ENCODE measurements at regions not wholly inside any gene's neighbourhood (a gene's known extent, or its start where the extent isn't known, plus 50 kb on each side); places are given as distances from the start of the nearest gene placed in this dataset.
"Not testable (repeated sequence)": the region's sequence is repeated elsewhere in the genome, so short reads cannot be mapped to it uniquely, and the experiment has no call there.

DNA sequence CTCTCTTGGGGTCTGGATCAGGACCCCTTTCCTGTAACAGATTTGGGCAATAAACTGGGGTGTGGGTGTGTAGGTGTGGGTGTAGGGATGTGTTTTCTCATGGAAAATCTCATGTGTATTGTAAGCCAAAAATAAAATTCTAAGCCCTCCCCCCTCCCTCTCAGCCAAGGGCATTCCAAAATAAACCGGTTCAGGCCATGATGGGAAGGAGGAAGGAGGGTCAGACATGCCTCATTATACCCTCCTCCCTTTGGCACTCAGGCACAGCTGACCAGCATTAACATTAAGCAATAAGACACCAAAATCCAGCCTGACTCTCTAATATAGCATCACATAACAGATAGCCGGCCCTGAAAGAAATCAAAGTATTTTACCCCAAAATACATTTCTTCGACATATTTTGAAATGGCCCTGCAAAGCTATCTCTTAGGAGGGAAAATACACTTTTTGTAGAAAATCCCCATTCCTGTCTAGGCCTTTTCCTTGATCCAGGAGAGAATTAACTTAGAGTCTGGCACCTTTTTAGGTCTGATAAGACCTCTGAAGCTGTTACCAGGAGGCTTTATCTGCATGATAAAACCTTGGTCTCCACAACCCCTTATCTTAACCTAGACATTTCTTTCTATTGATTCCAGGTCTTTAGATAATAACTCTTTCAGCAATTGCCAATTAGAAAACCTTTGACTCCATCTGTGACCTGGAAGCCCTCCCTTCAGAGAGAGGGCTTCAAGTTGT lies 128.7 kb upstream of the COL5A2 start:
- no peak for DNase-seq (ENCODE audit: low read depth in 3 of 3)

DNA sequence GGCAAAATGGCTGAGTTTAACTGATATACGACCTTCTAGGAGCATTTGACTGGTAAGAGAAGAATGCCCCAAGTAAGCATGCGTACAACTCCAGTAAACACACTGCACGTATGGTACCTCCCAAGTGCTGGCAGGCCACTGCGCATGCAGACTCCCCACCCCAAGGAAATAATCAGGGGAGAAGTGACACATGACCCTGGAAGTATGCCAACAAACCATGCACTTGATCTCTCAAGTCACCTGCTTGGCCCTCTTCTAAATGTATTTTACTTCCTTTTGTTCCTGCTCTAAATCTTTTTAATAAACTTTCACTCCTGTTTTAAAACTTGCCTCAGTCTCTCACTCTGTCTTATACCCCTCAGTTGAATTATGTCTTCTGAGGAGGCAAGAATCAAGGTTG lies 129.8 kb upstream of the COL5A2 start:
- no peak for DNase-seq (ENCODE audit: low read depth in 3 of 3)

DNA sequence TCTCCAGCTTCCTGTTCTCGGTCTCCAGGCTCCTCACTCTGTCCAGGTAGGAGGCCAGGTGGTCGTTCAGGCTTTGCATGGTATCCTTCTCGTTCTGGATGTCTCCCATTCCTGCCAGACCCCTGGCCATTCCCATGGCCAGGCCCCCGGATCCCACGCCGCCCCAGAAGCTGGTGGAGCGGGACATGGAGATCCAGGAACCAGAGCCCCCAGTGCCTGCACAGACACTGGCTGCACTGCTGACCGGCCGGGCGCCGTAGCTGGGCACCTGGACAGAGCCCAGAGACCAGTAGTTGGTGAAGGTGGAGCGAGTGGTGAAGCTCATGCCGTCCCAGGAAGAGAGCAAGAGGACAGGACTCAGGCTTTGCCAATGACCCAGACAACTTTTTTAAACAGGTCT lies 129.1 kb upstream of the WDR75 start:
- no peak for DNase-seq (ENCODE audit: low read depth in 3 of 3)

DNA sequence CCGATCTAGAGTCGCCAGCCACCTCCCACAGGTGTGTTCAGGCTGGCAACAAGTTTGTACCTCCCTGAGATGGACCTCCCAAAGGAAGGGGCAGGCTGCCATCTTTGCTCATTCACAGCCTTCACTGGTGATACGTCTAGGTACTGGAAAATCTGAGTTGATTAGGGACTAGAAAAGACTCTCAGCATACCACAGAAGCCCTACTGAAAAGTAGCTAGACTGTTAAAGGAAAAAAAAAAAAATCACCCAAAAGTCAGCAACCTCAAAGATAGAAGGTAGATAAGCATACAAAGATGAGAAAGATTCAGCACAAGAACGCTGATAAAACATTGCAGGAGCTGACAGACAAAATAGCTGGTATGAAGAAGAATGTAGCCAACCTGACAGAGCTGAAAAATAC lies 128.6 kb upstream of the WDR75 start:
- DNase-seq (ENCODE audit: low read depth in 3 of 3) = no peak

DNA sequence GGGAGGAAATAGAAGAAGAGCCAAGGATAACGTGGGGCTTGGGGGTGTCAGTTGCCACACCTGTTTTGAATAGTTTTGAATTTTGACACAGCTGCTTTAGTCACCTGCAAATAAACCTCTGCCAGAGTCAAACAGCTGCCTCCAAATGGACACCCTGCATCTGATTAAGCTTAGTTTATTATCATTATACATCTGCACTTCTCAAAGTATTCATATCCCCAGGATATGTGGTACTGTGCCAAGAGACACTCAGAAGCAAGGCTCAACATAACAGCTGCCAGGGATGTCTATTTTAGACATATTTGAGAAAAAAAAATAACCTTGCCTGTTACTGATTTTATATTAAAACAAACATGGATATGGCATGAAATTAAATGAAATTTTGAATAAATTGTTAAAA lies 122.5 kb upstream of the WDR75 start:
- no peak for DNase-seq (ENCODE audit: low read depth in 3 of 3)

DNA sequence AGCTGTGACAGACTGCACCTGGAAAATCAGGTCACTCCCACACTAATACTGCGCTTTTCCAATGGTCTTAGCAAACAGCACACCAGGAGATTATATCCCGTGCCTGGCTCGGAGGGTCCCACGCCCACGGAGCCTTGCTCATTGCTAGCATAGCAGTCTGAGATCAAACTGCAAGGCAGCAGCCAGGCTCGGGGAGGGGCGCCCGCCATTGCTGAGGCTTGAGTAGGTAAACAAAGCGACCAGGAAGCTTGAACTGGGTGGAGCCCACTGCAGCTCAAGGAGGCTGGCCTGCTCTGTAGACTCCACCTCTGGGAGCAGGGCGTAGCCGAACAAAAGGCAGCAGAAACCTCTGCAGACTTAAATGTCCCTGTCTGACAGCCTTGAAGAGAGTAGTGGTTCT lies 121.8 kb upstream of the WDR75 start:
- not testable (repeated sequence) for DNase-seq (ENCODE audit: low read depth in 3 of 3)

DNA sequence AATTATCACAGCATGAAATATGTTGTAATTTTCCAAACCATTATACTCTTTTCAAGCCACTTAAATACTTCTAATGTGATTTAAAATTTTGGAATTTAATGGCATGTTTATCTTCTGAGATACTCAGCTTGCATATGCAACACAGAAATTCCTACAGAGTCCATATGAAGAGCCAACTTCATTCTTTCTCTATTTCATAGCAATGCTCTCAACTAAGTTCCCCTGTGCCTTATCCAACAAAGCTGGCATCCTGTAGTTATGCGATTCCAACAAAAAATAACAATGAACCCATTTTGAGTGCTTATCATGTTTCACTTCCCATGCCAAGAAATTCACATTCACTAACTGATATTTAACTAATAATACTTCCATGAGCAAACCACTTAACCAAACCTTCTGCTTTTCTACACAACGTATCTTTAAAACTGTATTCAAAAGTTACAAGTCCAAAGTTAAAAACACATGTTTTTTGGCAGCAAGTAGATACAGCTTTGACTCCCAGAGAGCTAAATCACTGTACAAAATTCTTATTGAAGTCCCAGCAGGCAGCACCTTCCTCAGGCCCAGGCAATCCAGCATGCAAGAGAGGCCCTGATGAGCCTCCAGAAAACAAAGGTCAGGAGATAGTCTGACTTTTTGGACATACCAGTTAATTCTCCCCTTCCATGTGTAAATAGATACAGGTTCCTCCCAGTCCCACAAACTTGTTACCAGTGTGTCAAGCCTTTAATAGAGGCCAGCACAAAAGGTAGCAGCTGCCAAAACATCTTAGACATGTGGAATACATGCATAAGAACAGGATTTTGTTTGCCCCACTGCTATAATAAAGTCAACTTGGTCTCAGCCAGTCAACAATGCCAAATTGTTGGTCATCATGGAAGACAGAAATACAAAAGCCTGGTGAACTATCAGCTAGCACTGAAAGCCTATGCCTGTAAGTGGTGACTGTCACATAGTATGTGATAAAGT lies 113.1 kb upstream of the WDR75 start:
- no peak for DNase-seq (ENCODE audit: low read depth in 3 of 3)

DNA sequence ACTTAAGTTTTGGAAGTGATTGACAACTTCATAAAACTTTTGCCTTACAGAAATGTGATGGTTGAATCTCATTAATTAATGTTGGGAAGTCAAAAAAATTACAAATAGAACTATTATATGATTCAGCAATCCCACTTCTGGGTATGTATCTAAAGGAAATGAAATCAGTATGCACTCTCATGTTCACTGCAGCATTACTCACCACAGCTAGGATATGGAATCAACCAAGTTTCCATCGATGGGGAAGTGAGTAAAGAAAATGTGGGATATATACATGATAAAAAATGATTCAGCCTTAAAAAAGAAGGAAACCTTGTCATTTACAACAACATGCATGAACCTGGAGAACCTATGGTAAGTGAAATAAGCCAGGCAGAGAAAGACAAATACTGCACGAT lies 112.4 kb upstream of the WDR75 start:
- DNase-seq (ENCODE audit: low read depth in 3 of 3) = no peak

DNA sequence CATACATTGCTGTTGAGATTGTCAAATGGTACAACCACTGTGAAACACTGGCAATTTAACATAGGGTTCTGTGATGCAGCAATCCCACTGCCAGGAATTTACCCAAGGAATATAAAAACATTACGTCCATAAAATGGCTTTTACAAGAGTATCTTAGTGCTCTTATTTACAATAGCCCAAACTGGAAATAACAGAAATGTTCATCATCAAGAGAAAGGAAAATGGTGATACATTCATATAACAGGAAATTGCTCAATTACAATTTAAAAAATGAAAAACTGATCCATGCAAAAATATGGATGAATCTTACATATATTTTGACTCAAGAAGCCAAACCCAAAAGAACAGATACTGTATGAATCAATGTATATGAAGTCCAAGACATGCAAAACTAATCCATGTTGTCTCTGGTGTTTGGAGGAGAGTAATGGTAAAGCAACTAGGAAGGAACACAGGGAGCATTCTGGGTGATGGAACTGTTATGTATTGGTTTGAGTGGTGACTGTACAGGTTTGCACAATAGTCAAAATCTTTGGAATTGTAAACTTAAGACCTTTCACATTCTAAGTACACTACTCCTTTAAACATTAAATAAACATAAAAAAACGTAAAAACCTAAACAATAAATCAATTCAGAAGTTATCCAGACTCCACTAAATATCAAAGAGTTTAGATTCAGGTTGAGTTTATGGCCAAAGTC lies 104.8 kb upstream of the WDR75 start:
- no peak for DNase-seq (ENCODE audit: low read depth in 3 of 3)

DNA sequence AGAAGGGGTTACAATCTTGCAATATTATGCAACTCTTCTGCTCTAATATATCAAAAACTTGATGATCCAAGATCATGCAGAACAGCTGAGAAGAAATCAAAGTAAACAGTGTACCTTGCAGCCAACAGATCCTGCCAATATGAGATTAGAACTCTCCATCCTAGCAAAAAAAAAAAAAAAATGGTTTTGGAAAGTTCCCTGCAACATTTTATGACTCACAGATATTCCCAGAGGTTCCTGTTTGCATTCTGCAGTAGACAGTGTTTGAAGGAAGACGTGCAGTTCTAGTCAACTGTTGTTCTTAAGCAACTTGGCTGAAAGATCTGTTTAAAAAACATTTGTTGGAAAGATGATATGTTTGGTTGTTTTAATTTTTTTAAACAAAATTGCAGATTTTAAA lies 103.6 kb upstream of the WDR75 start:
- no peak for DNase-seq (ENCODE audit: low read depth in 3 of 3)

DNA sequence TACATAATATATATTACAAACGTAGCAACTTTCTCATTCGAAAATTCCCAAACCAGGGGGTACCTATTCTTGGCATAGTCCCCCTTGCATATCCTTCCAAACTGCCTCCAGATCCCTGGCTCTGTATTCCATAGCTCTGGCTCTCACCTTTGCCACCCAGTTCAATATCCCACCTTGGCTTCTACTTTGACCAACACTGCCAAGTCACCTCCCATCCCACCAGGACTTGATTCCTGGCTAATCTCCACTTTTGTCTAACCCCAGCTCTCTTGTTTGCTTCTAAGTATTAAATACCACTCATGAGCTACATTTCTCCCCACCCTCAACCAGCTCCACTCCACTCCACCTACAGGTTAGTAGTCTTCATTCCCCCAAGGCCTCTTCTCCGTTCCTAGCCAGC lies 103.2 kb upstream of the WDR75 start:
- DNase-seq (ENCODE audit: low read depth in 3 of 3) = no peak

DNA sequence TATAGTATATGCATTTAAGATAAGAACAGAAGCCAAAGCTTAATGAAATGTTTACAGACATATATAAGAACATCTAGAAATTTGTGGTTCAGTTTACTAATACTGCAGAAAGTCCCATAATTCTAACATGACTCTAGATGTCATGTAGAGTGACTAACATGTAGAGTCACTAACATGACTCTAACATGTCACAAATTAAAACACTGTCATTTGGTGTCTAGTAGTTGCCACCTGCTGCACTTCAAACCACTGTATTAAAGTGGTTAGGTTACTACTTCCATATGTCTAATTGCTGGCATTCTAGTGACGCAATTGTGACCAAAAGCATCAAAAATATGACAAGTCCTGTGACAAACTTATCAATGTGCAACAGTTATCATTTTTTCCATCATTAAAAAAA lies 100.2 kb upstream of the WDR75 start:
- DNase-seq (ENCODE audit: low read depth in 3 of 3) = no peak

DNA sequence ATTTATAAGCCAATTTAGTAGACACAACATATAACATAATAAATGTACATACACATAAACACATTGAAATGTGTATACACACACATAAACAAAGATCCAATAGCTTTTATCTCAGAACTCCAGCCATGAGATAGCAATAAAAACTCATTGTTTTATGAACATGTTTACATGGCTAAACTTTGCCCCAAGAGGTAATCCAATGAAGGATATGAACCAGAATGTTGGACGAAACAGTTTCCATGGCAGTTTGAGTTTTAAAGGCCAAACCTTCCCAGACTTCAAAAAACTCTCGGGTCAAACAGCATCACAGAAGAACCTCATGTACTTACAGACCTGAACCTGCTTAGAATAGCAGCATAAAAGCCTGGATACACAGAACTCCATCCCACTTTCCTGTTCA lies 97.2 kb upstream of the WDR75 start:
- DNase-seq (ENCODE audit: low read depth in 3 of 3) = no peak

DNA sequence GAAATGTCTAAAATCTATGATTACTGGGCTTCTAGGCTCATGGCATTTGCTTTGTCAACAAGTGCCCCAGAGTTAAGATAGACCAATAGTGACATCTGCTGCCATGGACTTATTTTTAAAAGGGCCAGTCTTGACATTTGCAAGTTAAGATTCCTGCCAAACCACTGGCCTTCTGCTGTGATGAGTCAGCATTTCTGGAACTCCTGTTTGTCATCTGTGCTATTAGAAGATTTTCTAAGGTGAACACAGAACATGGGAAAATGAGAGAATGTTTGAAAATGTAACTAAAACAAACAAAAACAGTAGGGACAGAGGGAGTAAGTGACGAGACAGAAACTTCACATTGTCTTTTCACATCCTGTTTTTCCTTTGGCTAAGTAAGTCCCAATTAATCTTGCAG lies 93.7 kb upstream of the WDR75 start:
- no peak for DNase-seq (ENCODE audit: low read depth in 3 of 3)

DNA sequence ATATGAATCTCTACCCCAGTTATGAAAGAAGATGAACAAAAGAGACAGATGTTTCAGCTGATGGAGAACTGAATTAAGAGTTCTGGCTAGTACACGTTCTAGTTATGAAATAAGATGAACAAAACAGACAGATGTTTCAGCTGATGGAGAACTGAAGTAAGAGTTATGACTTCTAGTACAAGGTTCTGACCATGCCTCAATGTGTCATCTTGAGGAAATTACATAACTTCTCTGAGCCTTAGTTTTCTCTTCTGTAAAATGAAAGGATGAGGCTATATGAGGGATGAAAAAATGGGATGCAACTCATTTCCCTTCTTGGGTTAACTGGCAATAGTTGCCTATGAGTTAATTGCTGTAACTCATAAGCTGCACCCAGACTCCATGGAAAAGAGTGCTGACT lies 92.9 kb upstream of the WDR75 start:
- DNase-seq (ENCODE audit: low read depth in 3 of 3) = no peak

DNA sequence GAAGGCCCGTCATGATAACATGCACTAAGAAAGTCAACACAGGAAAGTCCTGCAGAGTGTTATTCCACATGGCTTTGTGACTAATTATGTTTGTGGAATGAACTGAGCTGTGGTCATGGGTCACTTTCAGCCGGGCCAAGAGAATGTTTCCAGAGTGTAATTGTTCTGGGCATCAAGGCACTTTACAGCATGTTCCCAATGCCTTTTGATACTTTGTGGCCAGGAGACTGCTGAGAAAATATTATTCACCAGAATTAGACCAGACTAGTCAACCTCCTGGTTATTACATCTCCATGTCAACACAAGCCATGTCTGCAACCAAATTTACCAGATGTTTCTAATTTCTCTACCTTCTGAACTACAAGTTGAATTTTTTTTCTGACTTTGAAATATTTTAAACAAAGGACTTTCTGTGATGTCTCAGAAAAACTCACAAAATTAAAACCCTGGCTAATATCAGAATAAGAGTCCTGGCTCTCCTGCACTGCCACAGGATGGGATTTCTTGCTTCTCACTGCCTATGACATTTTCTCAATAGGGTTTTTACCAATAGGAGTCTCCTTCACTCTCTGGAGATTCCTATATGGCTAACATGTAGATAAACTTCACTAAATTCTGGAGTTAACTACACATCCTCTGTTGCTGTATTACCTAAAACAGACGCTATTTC lies 90.6 kb upstream of the WDR75 start:
- DNase-seq (ENCODE audit: low read depth in 3 of 3) = no peak

DNA sequence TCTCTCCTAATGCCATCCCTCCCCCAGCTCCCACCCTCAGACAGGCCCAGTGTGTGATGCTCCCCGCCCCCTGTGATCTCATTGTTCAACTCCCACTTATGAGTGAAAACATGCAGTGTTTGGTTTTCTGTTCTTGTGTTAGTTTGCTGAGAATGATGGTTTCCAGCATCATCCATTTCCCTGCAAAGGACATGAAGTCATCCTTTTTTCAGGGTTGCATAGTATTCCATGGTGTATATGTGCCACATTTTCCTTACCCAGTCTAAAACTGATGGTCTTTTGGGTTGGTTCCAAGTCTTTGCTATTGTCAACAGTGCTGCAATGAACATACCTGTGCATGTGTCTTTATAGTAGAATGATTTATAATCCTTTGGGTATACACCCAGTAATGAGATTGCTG lies 89.3 kb upstream of the WDR75 start:
- not testable (repeated sequence) for DNase-seq (ENCODE audit: low read depth in 3 of 3)

DNA sequence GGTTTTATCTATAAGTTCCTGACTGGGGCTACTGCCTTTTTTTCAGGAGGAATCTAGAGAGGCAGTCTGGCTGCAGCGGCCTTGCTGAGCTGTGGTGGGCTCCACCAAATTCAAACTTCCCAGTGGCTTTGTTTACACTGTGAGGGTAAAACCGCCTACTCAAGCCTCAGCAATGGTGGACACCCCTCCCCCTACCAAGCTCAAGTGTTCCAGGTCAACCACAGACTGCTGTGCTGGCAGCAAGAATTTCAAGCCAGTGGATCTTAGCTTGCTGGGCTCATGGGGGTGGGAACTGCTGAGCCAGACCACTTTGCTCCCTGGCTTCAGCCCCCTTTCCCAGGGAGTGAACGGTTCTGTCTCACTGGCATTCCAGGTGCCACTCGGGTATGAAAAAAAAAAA lies 83.9 kb upstream of the WDR75 start:
- not testable (repeated sequence) for DNase-seq (ENCODE audit: low read depth in 3 of 3)

DNA sequence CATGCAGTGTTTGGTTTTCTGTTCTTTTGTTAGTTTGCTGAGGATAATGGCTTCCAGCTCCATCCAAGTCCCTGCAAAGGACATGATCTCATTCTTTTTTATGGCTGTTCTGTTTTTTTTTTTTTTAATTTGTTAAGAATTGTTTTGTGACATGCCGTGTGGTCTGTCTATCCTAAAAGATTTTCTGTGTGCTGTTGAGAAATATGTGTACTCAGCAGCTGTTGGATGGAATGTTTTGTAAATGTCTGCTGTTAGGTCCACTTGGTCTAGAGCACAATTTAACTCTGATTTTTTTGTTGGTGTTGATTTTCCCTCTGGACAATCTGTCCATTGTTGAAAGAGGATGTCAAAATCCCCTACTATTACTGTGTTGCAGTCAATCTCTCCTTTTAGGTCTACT lies 80.4 kb upstream of the WDR75 start:
- DNase-seq (ENCODE audit: low read depth in 3 of 3) = no peak

DNA sequence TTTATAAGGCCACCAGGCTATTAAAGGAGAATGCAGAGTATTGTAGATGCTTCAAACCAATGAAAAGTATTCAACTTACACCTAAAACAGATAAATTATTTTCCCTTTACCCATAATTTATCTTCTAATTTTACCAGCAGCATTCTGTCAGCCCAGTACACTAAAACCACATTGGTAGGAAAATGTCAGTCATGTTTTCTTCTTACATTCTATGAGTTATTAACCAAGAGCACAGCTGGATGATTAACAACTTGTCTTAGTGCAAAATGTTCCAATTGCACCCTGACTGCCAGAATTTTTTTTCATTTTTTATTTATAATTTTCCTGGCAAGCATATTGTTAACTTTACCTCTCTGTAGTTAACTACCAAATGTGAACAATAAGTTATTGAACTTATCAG lies 79.0 kb upstream of the WDR75 start:
- DNase-seq (ENCODE audit: low read depth in 3 of 3) = no peak

DNA sequence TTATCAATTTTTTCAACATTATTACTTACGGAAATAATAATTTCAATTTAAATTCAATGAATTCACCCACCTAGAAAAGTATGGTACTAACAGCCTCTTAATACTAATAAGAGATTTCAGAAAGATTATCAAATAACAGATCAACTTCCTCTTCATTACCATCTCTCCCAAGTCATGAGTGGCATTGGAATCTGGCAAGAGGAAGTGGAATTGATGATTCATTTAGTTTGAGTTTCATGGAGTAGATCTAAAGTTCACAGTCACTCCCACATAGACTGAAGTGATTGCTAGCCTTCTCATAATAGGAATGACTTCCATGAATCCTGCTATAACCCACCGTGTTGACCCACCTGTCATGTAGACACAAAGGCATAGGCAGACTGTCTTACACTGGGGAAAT lies 77.7 kb upstream of the WDR75 start:
- DNase-seq (ENCODE audit: low read depth in 3 of 3) = no peak

DNA sequence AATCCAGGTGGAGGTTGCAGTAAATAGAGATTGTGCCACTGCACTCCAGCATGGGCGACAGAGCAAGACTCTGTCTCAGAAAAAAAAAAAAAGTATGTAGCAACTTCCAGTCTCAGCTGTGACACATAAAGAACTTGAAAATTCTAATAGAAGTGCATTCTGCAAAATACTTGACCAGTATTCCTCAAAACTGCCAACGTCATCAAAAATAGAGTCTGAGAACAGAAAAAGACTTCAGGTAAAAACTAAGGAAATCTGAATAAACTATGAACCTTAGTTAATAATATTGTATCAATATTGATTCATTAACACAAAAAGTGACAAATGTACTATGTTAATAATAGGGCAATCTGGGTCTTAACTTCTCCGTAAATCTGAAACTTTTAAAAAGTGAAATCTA lies 76.7 kb upstream of the WDR75 start:
- no peak for DNase-seq (ENCODE audit: low read depth in 3 of 3)

Measured in stimulated activated CD4-positive, alpha-beta T cell treated with anti-CD3 and anti-CD28 coated beads, TNF-alpha, amount 100 ng/mL, for 48 hours (primary cell).